ENCODE measurements at regions not wholly inside any gene's neighbourhood (a gene's known extent, or its start where the extent isn't known, plus 50 kb on each side); places are given as distances from the start of the nearest gene placed in this dataset.

DNA sequence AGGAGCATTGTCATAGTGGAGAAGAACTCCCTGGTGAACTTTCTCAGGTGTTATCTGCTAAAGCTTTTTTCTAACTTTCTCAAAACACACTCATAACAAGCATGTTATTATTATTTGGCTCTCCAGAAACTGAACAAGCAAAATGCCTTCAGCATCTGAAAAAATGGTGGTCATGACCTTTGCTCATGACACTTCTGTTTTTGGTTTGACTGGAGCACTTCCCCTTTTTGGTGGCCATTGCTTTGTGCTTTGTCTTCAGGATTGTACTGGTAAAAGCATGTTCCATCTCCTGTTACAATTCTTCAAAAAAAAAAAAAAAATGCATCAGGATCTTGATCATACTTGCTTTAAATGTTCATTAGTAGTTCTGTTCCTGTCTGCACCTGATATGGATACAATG is 1241.6 kb upstream of the USP15 start:
- TF ChIP-seq, protein P1, sequence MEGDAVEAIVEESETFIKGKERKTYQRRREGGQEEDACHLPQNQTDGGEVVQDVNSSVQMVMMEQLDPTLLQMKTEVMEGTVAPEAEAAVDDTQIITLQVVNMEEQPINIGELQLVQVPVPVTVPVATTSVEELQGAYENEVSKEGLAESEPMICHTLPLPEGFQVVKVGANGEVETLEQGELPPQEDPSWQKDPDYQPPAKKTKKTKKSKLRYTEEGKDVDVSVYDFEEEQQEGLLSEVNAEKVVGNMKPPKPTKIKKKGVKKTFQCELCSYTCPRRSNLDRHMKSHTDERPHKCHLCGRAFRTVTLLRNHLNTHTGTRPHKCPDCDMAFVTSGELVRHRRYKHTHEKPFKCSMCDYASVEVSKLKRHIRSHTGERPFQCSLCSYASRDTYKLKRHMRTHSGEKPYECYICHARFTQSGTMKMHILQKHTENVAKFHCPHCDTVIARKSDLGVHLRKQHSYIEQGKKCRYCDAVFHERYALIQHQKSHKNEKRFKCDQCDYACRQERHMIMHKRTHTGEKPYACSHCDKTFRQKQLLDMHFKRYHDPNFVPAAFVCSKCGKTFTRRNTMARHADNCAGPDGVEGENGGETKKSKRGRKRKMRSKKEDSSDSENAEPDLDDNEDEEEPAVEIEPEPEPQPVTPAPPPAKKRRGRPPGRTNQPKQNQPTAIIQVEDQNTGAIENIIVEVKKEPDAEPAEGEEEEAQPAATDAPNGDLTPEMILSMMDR (IDR thresholded peaks at IDR 0.05; ENCODE audit: insufficient read depth, low read length, poor library complexity, severe bottlenecking) = no peak
- TF ChIP-seq EZH2phosphoT487 (conservative IDR thresholded peaks at IDR 0.05; ENCODE audit: low read length) = no peak
